SK-N-SH (cell line): ENCODE measurements at regions not wholly inside any gene's neighbourhood (a gene's known extent, or its start where the extent isn't known, plus 50 kb on each side); places are given as distances from the start of the nearest gene placed in this dataset.

ENCODE experiments used
- CTCF ChIA-PET: fragments of 300-600, 350-600 bp; formaldehyde crosslinking; extraction: SDS; loops from one replicate; lab custom pipeline; 2021; lab: Yijun Ruan, JAX
- POLR2A ChIA-PET: fragments of 350-600 bp; sonication (Branson Sonifier 250); formaldehyde crosslinking; extraction: SDS; loops from one replicate; lab custom pipeline; 2020; ENCODE audit warnings: antibody characterized with exemption, inconsistent platforms; lab: Yijun Ruan, JAX
- DNase-seq: peaks from one replicate; pipeline ENCODE4 v3.0.0; 2012
- H2AFZ ChIP-seq: fragments of 200-600 bp; sonication (generic); 2 replicates; pipeline ENCODE4 v1.8.1; 2016; ENCODE audit warnings: antibody characterized with exemption, mild to moderate bottlenecking, low read depth
- H3F3A ChIP-seq: fragments of 200-600 bp; sonication (generic); replicated peaks from 2 replicates; pipeline ENCODE3; 2016; ENCODE audit warnings: antibody characterized with exemption, mild to moderate bottlenecking; ENCODE audit not compliant: insufficient read depth
- H3K27ac ChIP-seq, 2 experiments: fragments of 200-500 bp in 1 of 2; fragments of 200-600 bp in 1 of 2; sonication (Bioruptor generic) in 1 of 2; sonication (generic), shearing (Covaris generic) in 1 of 2; 2 replicates each; pipeline versions ENCODE4 v1.5.1 to v1.6.1; 2014 to 2016; ENCODE audit warnings: low read depth in 2 of 2, inconsistent platforms in 1 of 2, low read length in 1 of 2, mild to moderate bottlenecking in 1 of 2, mixed read lengths in 1 of 2
- H3K27me3 ChIP-seq: fragments of 200-600 bp; sonication (generic), shearing (Covaris generic); 2 replicates; pipeline ENCODE4 v1.6.1; 2016; ENCODE audit warnings: mixed run types; ENCODE audit not compliant: insufficient read depth
- H3K36me3 ChIP-seq, 2 experiments: fragments of 200-500 bp in 1 of 2; fragments of 200-600 bp in 1 of 2; sonication (Bioruptor generic) in 1 of 2; sonication (generic) in 1 of 2; replicated peaks in 1 of 2; 2 replicates each; pipeline versions ENCODE3 to v1.5.1; 2014 to 2016; ENCODE audit warnings: low read length in 1 of 2, mild to moderate bottlenecking in 1 of 2; ENCODE audit not compliant: insufficient read depth in 2 of 2, control insufficient read depth in 1 of 2
- H3K4me1 ChIP-seq, 2 experiments: fragments of 200-500 bp in 1 of 2; fragments of 200-600 bp in 1 of 2; sonication (Bioruptor generic) in 1 of 2; sonication (generic), shearing (Covaris generic) in 1 of 2; 2 replicates each; pipeline versions ENCODE4 v1.5.1 to v1.6.1; 2014 to 2016; ENCODE audit warnings: low read depth in 1 of 2, low read length in 1 of 2, mixed run types in 1 of 2; ENCODE audit not compliant: insufficient read depth in 2 of 2, control insufficient read depth in 1 of 2
- H3K4me2 ChIP-seq: fragments of 200-600 bp; sonication (generic), shearing (Covaris generic); 2 replicates; pipeline ENCODE4 v1.6.1; 2017; ENCODE audit warnings: mixed run types
- H3K4me3 ChIP-seq, 2 experiments: fragments of 200-500 bp in 1 of 2; fragments of 200-600 bp in 1 of 2; sonication (Bioruptor generic) in 1 of 2; sonication (generic), shearing (Covaris generic) in 1 of 2; 2 replicates each; pipeline versions ENCODE4 v1.5.1 to v1.8.1; 2014 to 2016; ENCODE audit warnings: low read depth in 2 of 2, inconsistent platforms in 1 of 2, low read length in 1 of 2, mild to moderate bottlenecking in 1 of 2, mixed read lengths in 1 of 2, moderate library complexity in 1 of 2
- H3K79me2 ChIP-seq: fragments of 200-600 bp; sonication (generic); 2 replicates; pipeline ENCODE4 v1.8.1; 2017; ENCODE audit warnings: mild to moderate bottlenecking; ENCODE audit not compliant: insufficient read depth
- H3K9ac ChIP-seq: fragments of 200-600 bp; sonication (generic); 2 replicates; pipeline ENCODE4 v1.6.1; 2017; ENCODE audit warnings: mixed run types
- H3K9me2 ChIP-seq: fragments of 200-600 bp; sonication (generic); 2 replicates; pipeline ENCODE4 v1.6.1; 2017; ENCODE audit warnings: mixed run types
- H3K9me3 ChIP-seq: fragments of 200-600 bp; sonication (generic); 2 replicates; pipeline ENCODE4 v1.6.1; 2017; ENCODE audit warnings: mixed run types, mild to moderate bottlenecking, moderate library complexity
- H4K20me1 ChIP-seq: fragments of 200-600 bp; sonication (generic); 2 replicates; pipeline ENCODE4 v1.6.1; 2017; ENCODE audit warnings: mild to moderate bottlenecking, mixed run types; ENCODE audit not compliant: insufficient read depth
- CHD2 ChIP-seq: fragments of 150-350 bp; IDR thresholded peaks from 2 replicates; pipeline ENCODE4 v1.6.1; 2018; ENCODE audit warnings: low read length; ENCODE audit not compliant: partially characterized antibody
- ELF1 ChIP-seq: IDR thresholded peaks from 2 replicates; pipeline ENCODE4 v1.4.0; 2012
- EP300 ChIP-seq, 2 experiments: IDR thresholded peaks; 2 replicates each; pipeline versions ENCODE4 v1.4.0 to v1.6.1; 2012; ENCODE audit warnings: borderline replicate concordance in 1 of 2, low read depth in 1 of 2, low read length in 1 of 2
- FOSL2 ChIP-seq: IDR thresholded peaks from 2 replicates; pipeline ENCODE4 v1.4.0; 2012; ENCODE audit warnings: low read depth, mild to moderate bottlenecking, moderate library complexity, borderline replicate concordance
- FOXJ3 ChIP-seq: sonication (generic); formaldehyde crosslinking; IDR thresholded peaks from 2 replicates; pipeline ENCODE4 v1.5.1; 2020; ENCODE audit warnings: mild to moderate bottlenecking, missing genetic modification reagents
- FOXM1 ChIP-seq: IDR thresholded peaks from 2 replicates; pipeline ENCODE4 v1.4.0; 2012; ENCODE audit warnings: low read depth, mild to moderate bottlenecking
- GABPA ChIP-seq: IDR thresholded peaks from 2 replicates; pipeline ENCODE4 v1.4.0; 2012; ENCODE audit warnings: low read depth, mild to moderate bottlenecking
- GATA2 ChIP-seq: sonication (generic); formaldehyde crosslinking; IDR thresholded peaks from 2 replicates; pipeline ENCODE4 v1.5.0; 2020; ENCODE audit warnings: mild to moderate bottlenecking, missing genetic modification reagents
- MXI1 ChIP-seq: IDR thresholded peaks from 2 replicates; pipeline ENCODE4 v1.6.1; 2012; ENCODE audit warnings: mild to moderate bottlenecking, low read depth, low read length, improper control_type of control experiment
- NRF1 ChIP-seq: IDR thresholded peaks from 2 replicates; pipeline ENCODE4 v1.6.1; 2012; ENCODE audit warnings: low read depth, mild to moderate bottlenecking, low read length
- RXRA ChIP-seq: IDR thresholded peaks from 2 replicates; pipeline ENCODE4 v1.4.0; 2012; ENCODE audit warnings: low read depth, mild to moderate bottlenecking, borderline replicate concordance
- SIN3A ChIP-seq: IDR thresholded peaks from 2 replicates; pipeline ENCODE4 v1.6.1; 2012; ENCODE audit warnings: low read depth, mild to moderate bottlenecking, low read length, moderate library complexity, borderline replicate concordance
- TAF1 ChIP-seq: IDR thresholded peaks from 2 replicates; pipeline ENCODE4 v1.6.1; 2012; ENCODE audit warnings: low read depth, mild to moderate bottlenecking, low read length, moderate library complexity, borderline replicate concordance
- TCF12 ChIP-seq: IDR thresholded peaks from 2 replicates; pipeline ENCODE4 v1.4.0; 2012
- WGBS: methylation state at CpG from one replicate; pipeline ENCODE4 v1.1.6; 2017; ENCODE audit warnings: low lambda C conversion rate; 5-methylcytosine and 5-hydroxymethylcytosine counted together
- TF ChIP-seq, protein P1 (sequence below): IDR thresholded peaks from 2 replicates; pipeline ENCODE4 v1.4.0; 2012; ENCODE audit warnings: low read depth, borderline replicate concordance
- TF ChIP-seq, protein P2 (sequence below): IDR thresholded peaks from 2 replicates; pipeline ENCODE4 v1.4.0; 2012; ENCODE audit warnings: low read depth, borderline replicate concordance
- TF ChIP-seq, protein P3 (sequence below): fragments of 150-350 bp; IDR thresholded peaks from 2 replicates; pipeline ENCODE4 v1.6.1; 2016; ENCODE audit warnings: mild to moderate bottlenecking, low read depth, low read length

DNA sequence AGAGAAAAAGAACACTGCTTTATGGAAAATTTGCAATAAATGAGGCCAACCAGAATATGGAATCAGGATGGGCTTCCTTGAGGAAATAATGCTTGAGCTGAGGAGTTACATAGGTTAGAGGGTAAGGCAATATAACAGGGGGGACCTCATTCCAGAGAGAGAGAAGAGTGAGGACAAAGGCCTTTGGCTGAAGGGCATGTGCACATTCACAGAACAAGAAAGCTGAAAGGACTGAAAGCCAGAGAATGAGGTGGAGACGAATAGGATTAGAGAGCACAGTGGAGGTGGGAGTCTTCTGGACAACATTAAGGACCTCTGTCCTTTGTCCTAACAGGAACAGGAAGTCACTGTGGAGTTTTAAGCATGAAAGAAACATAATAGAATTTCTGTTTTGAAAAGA lies 60.7 kb upstream of the MROH9 start:
- peaks cover 23% of the 10 kb centered on the region; the same call in 1 of the 2 replicates for H3K79me2 ChIP-seq

More for the DNA sequence above, 60.7 kb upstream of the MROH9 start:
- H3K9me2 ChIP-seq, result no peaks in the 10 kb centered on the region
- H3F3A ChIP-seq, result peaks cover 14% of the 10 kb centered on the region
- H3K4me2 ChIP-seq, result 0 out of 2 replicates have a peak overlapping the region, but pooled peaks have one; percentile 10
- H4K20me1 ChIP-seq, result no peaks in the 10 kb centered on the region
- 27% methylated on average over 1 of the region's 1 CpG for WGBS
- CTCF ChIA-PET, result no interaction called here
- no peaks in the 10 kb centered on the region for H3K9me3 ChIP-seq
- TF ChIP-seq, protein P1, sequence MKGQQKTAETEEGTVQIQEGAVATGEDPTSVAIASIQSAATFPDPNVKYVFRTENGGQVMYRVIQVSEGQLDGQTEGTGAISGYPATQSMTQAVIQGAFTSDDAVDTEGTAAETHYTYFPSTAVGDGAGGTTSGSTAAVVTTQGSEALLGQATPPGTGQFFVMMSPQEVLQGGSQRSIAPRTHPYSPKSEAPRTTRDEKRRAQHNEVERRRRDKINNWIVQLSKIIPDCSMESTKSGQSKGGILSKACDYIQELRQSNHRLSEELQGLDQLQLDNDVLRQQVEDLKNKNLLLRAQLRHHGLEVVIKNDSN, result no peak
- TF ChIP-seq GABPA, result no peak
- no peak for TF ChIP-seq SIN3A
- TF ChIP-seq GATA2, result no peak
- no peak for TF ChIP-seq FOSL2
- TF ChIP-seq FOXM1, result no peak
- TF ChIP-seq MXI1, result no peak
- TF ChIP-seq EP300 (IDR thresholded peaks at IDR 0.05; ENCODE audit: borderline replicate concordance in 1 of 2, low read depth in 1 of 2, low read length in 1 of 2), result no peak
- no peak for TF ChIP-seq RXRA
- TF ChIP-seq TAF1, result no peak
- TF ChIP-seq, protein P2, sequence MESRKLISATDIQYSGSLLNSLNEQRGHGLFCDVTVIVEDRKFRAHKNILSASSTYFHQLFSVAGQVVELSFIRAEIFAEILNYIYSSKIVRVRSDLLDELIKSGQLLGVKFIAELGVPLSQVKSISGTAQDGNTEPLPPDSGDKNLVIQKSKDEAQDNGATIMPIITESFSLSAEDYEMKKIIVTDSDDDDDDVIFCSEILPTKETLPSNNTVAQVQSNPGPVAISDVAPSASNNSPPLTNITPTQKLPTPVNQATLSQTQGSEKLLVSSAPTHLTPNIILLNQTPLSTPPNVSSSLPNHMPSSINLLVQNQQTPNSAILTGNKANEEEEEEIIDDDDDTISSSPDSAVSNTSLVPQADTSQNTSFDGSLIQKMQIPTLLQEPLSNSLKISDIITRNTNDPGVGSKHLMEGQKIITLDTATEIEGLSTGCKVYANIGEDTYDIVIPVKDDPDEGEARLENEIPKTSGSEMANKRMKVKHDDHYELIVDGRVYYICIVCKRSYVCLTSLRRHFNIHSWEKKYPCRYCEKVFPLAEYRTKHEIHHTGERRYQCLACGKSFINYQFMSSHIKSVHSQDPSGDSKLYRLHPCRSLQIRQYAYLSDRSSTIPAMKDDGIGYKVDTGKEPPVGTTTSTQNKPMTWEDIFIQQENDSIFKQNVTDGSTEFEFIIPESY, result no peak
- no peak for TF ChIP-seq ELF1
- no peak for TF ChIP-seq TCF12
- TF ChIP-seq FOXJ3 (CRISPR knock-in tag), result no peak
- TF ChIP-seq, protein P3, sequence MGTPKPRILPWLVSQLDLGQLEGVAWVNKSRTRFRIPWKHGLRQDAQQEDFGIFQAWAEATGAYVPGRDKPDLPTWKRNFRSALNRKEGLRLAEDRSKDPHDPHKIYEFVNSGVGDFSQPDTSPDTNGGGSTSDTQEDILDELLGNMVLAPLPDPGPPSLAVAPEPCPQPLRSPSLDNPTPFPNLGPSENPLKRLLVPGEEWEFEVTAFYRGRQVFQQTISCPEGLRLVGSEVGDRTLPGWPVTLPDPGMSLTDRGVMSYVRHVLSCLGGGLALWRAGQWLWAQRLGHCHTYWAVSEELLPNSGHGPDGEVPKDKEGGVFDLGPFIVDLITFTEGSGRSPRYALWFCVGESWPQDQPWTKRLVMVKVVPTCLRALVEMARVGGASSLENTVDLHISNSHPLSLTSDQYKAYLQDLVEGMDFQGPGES, result no peak
- no peak for TF ChIP-seq NRF1
- TF ChIP-seq CHD2, result no peak
- TF ChIP-seq, all 33 proteins: peak for 0
- Histone ChIP-seq H3K4me3 (no peak overlapping the region), H3K4me1 (peaks cover 0 to 24% of the 10 kb centered on the region in 2 experiments; a peak in 3 of 4 replicates), H3K27ac (peak overlapping the region in 1 of 2 experiments; percentile 75; a peak in 2 of 4 replicates), H3K27me3 (no peaks in the 10 kb centered on the region), H3K9ac (peak overlapping the region; percentile 22; the same call in 1 of the 2 replicates), H3K36me3 (no peaks in the 10 kb centered on the region), H2AFZ (peak overlapping the region; percentile 39)
- no peak for DNase-seq
- POLR2A ChIA-PET, result no interaction called here
